ENCODE measurements at regions not wholly inside any gene's neighbourhood (a gene's known extent, or its start where the extent isn't known, plus 50 kb on each side); places are given as distances from the start of the nearest gene placed in this dataset.
A peak's percentile ranks its signal among the peaks of the same experiment; 100 is the strongest.

DNA sequence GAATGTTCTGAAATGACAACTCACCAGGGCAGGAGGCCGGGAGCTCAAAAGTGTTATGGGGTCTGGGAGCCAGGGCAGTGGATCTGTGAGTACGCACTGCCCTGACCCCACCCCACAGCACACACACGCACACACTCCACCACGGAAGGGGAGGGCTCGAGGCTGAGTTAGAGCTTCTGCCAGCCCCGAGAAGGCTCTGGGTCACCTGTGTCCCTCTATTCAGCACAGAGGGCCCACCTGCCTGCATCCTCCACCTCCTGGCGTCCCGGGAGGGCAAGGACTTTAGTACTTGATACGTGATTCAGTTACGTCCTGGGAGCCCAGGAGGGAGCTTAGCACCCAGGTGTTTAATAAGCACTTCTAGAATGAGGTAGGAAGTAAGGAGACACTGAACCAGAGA is 190.0 kb upstream of the GPR12 start:
- H3K4me3 ChIP-seq (ENCODE audit: low read length), result no peak overlapping the region
- H3K27ac ChIP-seq (ENCODE audit: low read length), result no peak overlapping the region
- H3K27me3 ChIP-seq (ENCODE audit: control insufficient read depth, insufficient read depth), result no peaks in the 10 kb centered on the region
- intact Hi-C loops (cut with DNase I), result loop anchor here in 1 of 4 donors (10.0 kb wide), 1 partner anchor 404 kb away; no protein-coding TSS in a partner anchor
- H3K4me1 ChIP-seq (ENCODE audit: control insufficient read depth, insufficient read depth, low read length), result no peaks in the 10 kb centered on the region
- no peaks in the 10 kb centered on the region for H3K9me3 ChIP-seq (ENCODE audit: control insufficient read depth, low read length)
- DNase-seq (no peak), ATAC-seq (no peak)
- 88% methylated on average over 10 of the region's 10 CpGs for WGBS

DNA sequence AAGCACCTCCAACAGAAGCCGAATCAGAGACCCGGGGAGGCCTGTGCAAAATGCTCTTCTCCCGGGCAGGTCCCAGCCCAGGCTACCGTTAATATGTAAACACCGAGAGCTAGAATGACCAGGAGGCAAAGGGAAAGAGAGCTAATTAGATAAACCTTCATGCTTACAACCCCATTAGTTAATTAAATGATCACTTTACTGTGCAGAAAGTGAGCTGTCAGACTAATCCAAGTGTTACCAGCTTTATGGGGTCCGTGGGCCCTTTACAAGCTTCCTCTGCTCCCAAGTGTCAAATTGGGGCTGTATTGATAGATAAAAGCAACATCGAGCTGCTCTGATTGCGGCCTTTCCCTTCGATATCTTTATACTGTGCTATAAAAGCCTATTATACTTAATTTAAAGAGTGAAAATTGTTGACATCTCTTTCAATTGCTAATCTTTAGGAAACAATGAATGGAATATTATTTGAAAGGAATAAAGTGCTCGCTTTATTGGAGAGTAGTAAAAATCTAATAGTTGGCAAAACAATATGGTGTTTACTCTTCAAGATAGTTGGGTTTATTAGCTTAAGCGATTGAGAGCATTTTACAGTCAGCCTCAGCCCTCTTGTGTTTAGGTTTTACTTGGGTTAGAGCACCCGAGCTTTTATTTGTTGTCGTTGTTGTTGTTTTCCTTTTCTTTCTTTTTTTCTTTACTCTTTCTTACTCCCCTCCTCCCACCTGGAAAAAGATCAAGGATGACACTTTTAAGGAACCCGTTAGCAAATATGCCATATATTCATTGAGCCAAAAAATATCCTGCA is 189.3 kb upstream of the GPR12 start:
- Histone ChIP-seq H3K27me3 (ENCODE audit: control insufficient read depth, insufficient read depth) (no peaks in the 10 kb centered on the region), H3K9me3 (ENCODE audit: control insufficient read depth, low read length) (no peaks in the 10 kb centered on the region), H3K4me3 (ENCODE audit: low read length) (no peak overlapping the region), H3K4me1 (ENCODE audit: control insufficient read depth, insufficient read depth, low read length) (no peaks in the 10 kb centered on the region), H3K27ac (ENCODE audit: low read length) (no peak overlapping the region)
- ATAC-seq, result no peak
- DNase-seq, result no peak
- 73% methylated on average over 14 of the region's 14 CpGs for WGBS
- intact Hi-C loops (cut with DNase I), result loop anchor here in 3 of 4 donors (5.0 to 10.0 kb wide), 2 partner anchors 405 to 407 kb away; no protein-coding TSS in a partner anchor

DNA sequence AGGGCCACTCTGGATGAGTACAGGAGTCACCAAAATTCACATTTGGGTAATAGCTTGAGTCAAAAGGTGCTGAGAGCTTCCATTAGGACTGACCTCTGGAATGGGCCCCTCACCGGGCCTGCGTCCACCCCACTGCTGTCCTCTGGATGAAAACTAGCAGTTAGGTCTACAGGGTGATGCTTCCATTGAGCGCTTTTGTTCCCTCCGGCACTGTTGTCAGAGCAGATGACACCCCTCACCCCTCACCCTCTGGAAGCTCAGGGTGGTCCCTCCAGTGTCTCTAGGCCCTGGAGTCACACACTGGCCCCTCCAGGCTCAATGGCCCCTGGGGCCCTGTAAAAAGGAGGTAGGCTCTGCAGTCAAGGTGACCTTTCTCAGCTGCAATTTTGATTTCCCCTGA is 187.8 kb upstream of the GPR12 start:
- DNase-seq, result no peak
- Histone ChIP-seq H3K9me3 (ENCODE audit: control insufficient read depth, low read length) (no peaks in the 10 kb centered on the region), H3K27ac (ENCODE audit: low read length) (no peak overlapping the region), H3K27me3 (ENCODE audit: control insufficient read depth, insufficient read depth) (no peaks in the 10 kb centered on the region), H3K4me1 (ENCODE audit: control insufficient read depth, insufficient read depth, low read length) (no peaks in the 10 kb centered on the region), H3K4me3 (ENCODE audit: low read length) (no peak overlapping the region)
- no peak for ATAC-seq
- 96% methylated on average over 4 of the region's 4 CpGs for WGBS
- intact Hi-C loops (cut with DNase I), result loop anchor here in 2 of 4 donors (5.0 kb wide), 1 partner anchor 409 kb away; no protein-coding TSS in a partner anchor

- intact Hi-C loops (cut with DNase I), result loop anchor here in 3 of 4 donors (2.0 to 5.0 kb wide), 2 partner anchors 410 to 414 kb away; no protein-coding TSS in a partner anchor
- WGBS, result 32% methylated on average over 5 of the region's 5 CpGs
Measured at GRCh38 chr13:26946684-26947343, 186.2 kb upstream of the GPR12 start.

DNA sequence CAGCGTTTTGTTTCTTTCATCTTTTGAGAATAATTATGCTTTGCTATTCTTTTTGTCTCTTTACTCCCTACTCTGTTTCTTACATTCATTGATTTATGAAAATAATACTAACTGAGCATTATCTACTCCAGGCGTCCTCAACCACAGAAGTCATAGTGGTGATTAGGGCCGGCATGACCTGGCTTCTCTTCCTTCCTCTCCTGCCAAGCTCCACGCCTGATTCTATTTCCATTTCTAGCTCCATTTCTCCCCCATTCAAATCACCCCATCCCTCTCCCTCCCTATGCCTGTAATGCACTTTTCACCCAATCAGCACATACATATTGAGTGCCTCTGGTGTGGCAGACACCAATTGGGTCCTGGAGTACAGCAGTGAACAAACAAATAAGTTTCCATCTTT is 183.2 kb upstream of the GPR12 start:
- DNase-seq, result no peak
- peak in 1 of 2 donors; percentile 32 for ATAC-seq
- intact Hi-C loops (cut with DNase I), result no loop called here
- Histone ChIP-seq H3K4me3 (ENCODE audit: low read length) (no peak overlapping the region), H3K9me3 (ENCODE audit: control insufficient read depth, low read length) (no peaks in the 10 kb centered on the region), H3K27ac (ENCODE audit: low read length) (no peak overlapping the region), H3K4me1 (ENCODE audit: control insufficient read depth, insufficient read depth, low read length) (no peaks in the 10 kb centered on the region), H3K27me3 (ENCODE audit: control insufficient read depth, insufficient read depth) (no peaks in the 10 kb centered on the region)
- 40% methylated on average over 4 of the region's 4 CpGs for WGBS

More at GRCh38 chr13:26946684-26947343, 186.2 kb upstream of the GPR12 start:
- H3K27me3 ChIP-seq (ENCODE audit: control insufficient read depth, insufficient read depth), result no peaks in the 10 kb centered on the region
- no peak overlapping the region for H3K4me3 ChIP-seq (ENCODE audit: low read length)
- DNase-seq (no peak), ATAC-seq (peak; percentile 68 to 82)
- H3K4me1 ChIP-seq (ENCODE audit: control insufficient read depth, insufficient read depth, low read length), result no peaks in the 10 kb centered on the region
- no peaks in the 10 kb centered on the region for H3K9me3 ChIP-seq (ENCODE audit: control insufficient read depth, low read length)
- no peak overlapping the region for H3K27ac ChIP-seq (ENCODE audit: low read length)

GRCh38 chr13:26942184-26942583 is 181.6 kb upstream of the GPR12 start:
- no peaks in the 10 kb centered on the region for H3K4me1 ChIP-seq (ENCODE audit: control insufficient read depth, insufficient read depth, low read length)
- WGBS, result 92% methylated on average over 6 of the region's 6 CpGs
- no peak overlapping the region for H3K4me3 ChIP-seq (ENCODE audit: low read length)
- no peaks in the 10 kb centered on the region for H3K27me3 ChIP-seq (ENCODE audit: control insufficient read depth, insufficient read depth)
- no peak overlapping the region for H3K27ac ChIP-seq (ENCODE audit: low read length)
- H3K9me3 ChIP-seq (ENCODE audit: control insufficient read depth, low read length), result no peaks in the 10 kb centered on the region
- DNase-seq (no peak), ATAC-seq (peak in 1 of 2 donors; percentile 8)
- intact Hi-C loops (cut with DNase I), result no loop called here

GRCh38 chr13:26941345-26942174 is 181.0 kb upstream of the GPR12 start:
- no peak overlapping the region for H3K4me3 ChIP-seq (ENCODE audit: low read length)
- intact Hi-C loops (cut with DNase I), result no loop called here
- ATAC-seq (peak; percentile 43 to 71), DNase-seq (no peak)
- H3K27me3 ChIP-seq (ENCODE audit: control insufficient read depth, insufficient read depth), result no peaks in the 10 kb centered on the region
- H3K9me3 ChIP-seq (ENCODE audit: control insufficient read depth, low read length), result no peaks in the 10 kb centered on the region
- H3K4me1 ChIP-seq (ENCODE audit: control insufficient read depth, insufficient read depth, low read length), result no peaks in the 10 kb centered on the region
- WGBS, result 37% methylated on average over 7 of the region's 7 CpGs
- H3K27ac ChIP-seq (ENCODE audit: low read length), result no peak overlapping the region

- no peak overlapping the region for H3K27ac ChIP-seq (ENCODE audit: low read length)
- no peaks in the 10 kb centered on the region for H3K9me3 ChIP-seq (ENCODE audit: control insufficient read depth, low read length)
- intact Hi-C loops (cut with DNase I), result loop anchor here in 2 of 4 donors (5.0 to 10.0 kb wide), 2 partner anchors 227 to 229 kb away; no protein-coding TSS in a partner anchor
- WGBS, result 80% methylated on average over 7 of the region's 7 CpGs
- no peaks in the 10 kb centered on the region for H3K27me3 ChIP-seq (ENCODE audit: control insufficient read depth, insufficient read depth)
- no peaks in the 10 kb centered on the region for H3K4me1 ChIP-seq (ENCODE audit: control insufficient read depth, insufficient read depth, low read length)
- ATAC-seq, result no peak
- no peak overlapping the region for H3K4me3 ChIP-seq (ENCODE audit: low read length)
- no peak for DNase-seq
Measured at GRCh38 chr13:26934096-26934495, 173.5 kb upstream of the GPR12 start.

GRCh38 chr13:26932465-26932864 is 171.9 kb upstream of the GPR12 start:
- intact Hi-C loops (cut with DNase I), result loop anchor here in 2 of 4 donors (5.0 to 10.0 kb wide), 2 partner anchors 225 to 228 kb away; no protein-coding TSS in a partner anchor
- DNase-seq (no peak), ATAC-seq (no peak)
- Histone ChIP-seq H3K4me1 (ENCODE audit: control insufficient read depth, insufficient read depth, low read length) (no peaks in the 10 kb centered on the region), H3K27ac (ENCODE audit: low read length) (no peak overlapping the region), H3K27me3 (ENCODE audit: control insufficient read depth, insufficient read depth) (no peaks in the 10 kb centered on the region), H3K9me3 (ENCODE audit: control insufficient read depth, low read length) (no peaks in the 10 kb centered on the region), H3K4me3 (ENCODE audit: low read length) (no peak overlapping the region)
- WGBS, result 68% methylated on average over 5 of the region's 5 CpGs

- no peaks in the 10 kb centered on the region for H3K9me3 ChIP-seq (ENCODE audit: control insufficient read depth, low read length)
- H3K4me3 ChIP-seq (ENCODE audit: low read length), result no peak overlapping the region
- no peak overlapping the region for H3K27ac ChIP-seq (ENCODE audit: low read length)
- H3K4me1 ChIP-seq (ENCODE audit: control insufficient read depth, insufficient read depth, low read length), result no peaks in the 10 kb centered on the region
- no peaks in the 10 kb centered on the region for H3K27me3 ChIP-seq (ENCODE audit: control insufficient read depth, insufficient read depth)
- peak; percentile 60 to 88 (median 82) for DNase-seq
- intact Hi-C loops (cut with DNase I), result loop anchor here in 3 of 4 donors (2.0 to 10.0 kb wide), 3 partner anchors 221 to 225 kb away; no protein-coding TSS in a partner anchor
- ATAC-seq, result peak; percentile 69 to 81
- 11% methylated on average over 21 of the region's 21 CpGs for WGBS
Measured at GRCh38 chr13:26929971-26930730, 169.6 kb upstream of the GPR12 start.

Data from right cardiac atrium (tissue), 5 donors.